Activated naive CD4-positive, alpha-beta T cell (primary cell): ENCODE measurements at regions not wholly inside any gene's neighbourhood (a gene's known extent, or its start where the extent isn't known, plus 50 kb on each side); places are given as distances from the start of the nearest gene placed in this dataset.

ENCODE experiments used
- DNase-seq, 4 experiments: peaks; one replicate each; lab custom pipeline; 2025; lab: John Stamatoyannopoulos, UW

DNA sequence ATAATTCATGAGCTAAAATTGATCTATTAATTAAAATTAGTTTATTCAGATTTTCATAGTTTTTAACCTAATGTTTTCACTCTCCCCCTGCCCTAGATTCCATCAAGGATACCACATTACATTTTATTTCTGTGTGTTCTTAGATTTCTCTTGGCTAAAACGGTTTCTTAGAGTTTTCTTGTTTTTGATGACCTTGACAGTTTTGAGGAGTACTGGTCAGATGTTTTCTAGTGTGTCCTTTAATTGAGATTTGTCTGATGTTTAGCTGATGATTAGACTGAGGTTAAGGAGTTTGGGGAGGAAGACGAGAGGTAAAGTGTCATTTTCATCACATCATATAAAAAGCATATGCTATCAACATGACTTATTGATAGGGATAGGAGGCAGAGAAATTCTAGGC is 475.9 kb downstream of the SQOR start:
- no peak for DNase-seq

DNA sequence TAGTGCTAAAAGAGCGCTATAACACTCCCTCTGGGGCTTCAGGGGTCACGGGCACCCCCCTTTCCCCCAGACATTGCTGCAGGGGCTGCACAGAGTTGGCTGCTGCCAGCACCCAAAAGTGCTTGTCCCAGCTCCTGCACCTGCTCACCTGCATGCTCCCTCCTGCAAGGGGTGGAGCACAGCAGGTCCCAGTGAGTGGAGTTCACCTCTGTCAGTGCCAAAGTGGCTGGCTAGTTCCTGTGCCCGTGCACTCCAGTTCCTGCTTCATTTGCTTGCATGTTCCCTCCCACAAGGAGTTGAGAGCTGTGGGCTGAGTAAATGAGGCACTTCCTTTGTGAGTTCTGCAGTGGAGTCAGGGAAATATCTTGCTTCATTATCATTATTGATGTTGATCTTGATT is 476.9 kb downstream of the SQOR start:
- DNase-seq: no peak

DNA sequence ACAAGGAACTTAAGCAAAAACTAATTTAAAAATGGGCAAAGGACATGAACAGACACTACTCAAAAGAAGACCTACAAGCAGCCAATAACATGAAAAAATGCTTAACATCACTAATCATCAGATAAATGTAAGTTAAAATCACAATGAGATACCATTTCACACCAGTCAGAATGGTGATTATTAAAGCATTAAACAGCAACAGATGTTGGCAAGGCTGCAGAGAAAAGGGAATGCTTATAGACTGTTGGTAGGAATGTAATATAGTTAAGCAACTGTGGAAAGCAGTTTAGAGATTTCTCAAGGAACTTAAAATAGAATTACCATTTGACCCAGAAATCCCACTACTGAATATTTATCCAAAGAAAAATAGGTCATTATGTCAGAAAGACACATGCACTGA is 482.2 kb downstream of the SQOR start:
- DNase-seq: no peak

DNA sequence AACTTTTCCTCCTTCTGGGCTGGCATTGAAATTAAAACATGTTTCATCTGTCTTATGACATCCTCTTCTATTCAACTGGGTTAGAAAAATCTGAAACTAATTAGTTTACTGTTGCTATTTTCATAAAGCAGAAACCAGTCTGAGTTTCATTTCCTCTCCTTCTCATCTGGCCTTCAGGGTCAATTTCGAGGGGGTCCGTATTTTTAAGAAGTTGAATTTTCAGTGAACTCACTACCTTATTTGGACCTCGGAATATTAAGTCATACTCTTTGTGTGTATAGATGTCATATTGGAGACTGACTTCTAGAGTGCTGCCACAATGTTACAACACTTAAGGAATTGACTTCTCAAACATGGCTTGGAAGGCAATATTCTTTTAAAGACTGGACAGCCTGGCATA is 485.9 kb downstream of the SQOR start:
- DNase-seq: no peak

DNA sequence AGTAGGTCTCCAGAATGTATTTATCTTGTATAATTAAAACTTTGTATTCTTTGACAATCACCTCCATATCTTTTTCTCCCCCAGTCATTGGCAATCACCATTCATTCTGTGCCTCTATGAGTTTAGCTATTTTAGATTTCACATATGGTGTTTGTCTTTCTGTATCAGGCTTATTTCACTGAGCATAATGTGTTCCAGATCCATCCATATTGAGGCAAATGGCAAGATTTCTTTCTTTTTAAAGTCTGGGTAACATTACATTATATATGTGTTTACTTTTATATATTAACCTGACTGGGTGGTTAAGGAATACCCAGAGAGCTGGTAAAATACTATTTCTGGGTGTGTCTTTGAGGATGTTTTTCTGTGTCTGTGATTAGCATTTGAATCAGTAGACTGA is 486.6 kb downstream of the SQOR start:
- no peak for DNase-seq

DNA sequence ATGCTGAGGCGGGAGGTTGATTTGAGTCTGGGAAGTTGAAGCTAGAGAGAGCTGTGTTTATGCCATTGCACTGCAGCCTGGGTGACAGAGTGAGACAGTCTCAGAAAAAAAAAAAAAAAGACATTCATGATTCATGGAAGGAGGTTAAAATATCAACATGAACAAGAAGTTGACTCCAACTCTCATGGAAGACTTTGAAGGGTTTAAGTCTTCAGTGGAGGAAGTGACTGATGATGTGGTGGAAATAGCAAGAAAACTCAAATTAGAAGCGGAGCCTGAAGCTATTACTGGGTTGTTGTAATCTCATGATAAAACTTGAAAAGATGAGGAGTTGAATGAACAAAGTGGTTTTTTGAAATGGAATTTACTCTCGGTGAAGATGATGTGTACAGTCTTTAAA is 491.8 kb downstream of the SQOR start:
- DNase-seq: no peak

DNA sequence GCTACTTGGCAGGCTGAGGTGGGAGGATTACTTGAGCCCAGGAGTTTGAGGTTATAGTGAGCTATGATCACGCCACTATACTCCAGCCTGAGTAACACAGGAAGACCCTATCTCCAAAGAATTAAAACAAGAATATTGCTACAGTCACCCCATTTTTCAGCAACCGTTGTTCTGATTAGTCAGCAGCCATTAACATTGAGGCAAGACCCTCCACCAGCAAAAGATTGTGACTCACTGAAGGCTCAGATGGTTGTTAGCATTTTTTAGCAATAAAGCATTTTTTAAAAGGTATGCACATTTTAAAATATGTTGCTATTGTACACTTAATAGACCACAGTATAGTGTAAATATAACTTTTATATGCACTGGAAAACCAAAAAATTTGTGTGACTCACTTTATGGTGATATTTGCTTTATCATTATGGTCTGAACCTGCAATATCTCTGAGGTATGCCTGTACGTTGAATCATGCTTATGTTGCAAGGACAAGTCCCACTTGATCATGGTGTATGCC is 492.6 kb downstream of the SQOR start:
- no peak for DNase-seq

DNA sequence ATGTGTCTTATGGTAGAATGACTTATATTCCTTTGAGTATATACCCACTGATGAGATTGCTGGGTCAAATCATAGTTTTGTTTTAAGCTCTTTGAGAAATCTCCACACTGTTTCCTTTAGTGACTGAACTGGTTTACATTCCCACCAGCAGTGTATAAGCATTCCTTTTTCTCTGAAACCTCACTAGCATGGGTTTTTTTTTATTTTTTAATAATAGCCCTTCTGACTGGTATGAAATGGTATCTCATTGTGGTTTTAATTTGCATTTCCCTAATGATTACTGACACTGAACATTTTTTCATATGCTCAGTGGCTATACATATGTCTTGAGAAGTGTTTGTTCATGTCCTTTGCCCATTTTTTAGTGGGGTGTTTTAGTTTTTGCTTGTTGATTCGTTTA is 494.3 kb downstream of the SQOR start:
- DNase-seq: no peak

DNA sequence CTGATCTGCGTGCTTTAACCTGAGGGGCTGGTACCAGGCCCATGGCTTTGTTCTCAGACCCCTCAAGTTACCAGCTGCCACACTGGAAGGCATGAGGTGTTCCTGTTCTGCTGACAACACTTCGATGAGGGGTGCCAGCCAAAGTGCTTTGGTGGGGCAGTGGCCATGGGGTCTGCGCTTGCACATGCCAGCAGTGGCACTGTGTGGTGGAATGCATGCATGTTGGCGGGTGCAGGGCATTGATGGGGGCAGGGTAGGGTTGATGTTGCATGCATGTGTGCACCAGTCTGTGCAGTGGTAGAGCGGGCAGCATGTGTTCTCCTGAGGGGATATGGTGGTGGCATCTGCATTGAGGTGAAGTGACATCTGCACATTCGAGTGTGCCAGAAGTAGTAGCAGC is 497.0 kb downstream of the SQOR start:
- no peak for DNase-seq

DNA sequence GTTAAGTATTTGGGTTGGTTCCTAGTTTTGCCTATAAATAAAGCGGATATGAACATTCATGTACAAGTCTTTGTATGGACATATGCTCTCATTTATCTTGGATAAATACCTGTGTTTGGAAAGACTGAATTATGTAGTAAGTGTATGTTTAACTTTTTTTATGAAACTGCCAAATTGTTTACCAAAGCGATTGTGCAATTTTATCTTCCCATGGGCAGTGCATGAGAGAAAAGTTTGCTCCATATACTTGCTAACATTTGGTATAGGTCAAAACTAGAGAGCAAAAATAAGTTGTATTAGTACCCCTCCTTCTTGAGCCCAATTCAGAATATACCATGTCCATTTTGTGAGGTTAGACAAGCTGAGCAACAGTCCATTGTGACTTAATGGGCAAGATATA is 502.6 kb downstream of the SQOR start:
- DNase-seq: no peak

DNA sequence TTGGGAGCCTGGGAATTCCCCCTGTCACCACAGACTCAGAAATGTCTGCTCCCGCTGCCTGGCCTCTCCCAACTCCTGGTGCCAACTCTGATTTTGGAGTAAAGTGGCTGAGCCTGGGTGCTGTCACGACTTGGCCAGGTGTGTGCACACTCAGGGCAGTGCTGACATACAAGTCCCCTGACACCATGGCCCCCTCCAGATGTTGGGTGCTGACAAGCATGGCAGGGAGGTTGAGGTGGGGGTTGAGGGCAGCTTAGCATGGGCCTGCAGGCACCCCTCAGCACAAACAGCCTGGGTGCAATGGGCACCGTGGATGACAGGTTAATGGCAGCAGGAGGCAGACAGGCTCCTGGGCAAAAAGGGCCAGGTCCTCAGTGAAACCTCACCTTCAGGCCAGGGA is 511.2 kb downstream of the SQOR start:
- DNase-seq: no peak

DNA sequence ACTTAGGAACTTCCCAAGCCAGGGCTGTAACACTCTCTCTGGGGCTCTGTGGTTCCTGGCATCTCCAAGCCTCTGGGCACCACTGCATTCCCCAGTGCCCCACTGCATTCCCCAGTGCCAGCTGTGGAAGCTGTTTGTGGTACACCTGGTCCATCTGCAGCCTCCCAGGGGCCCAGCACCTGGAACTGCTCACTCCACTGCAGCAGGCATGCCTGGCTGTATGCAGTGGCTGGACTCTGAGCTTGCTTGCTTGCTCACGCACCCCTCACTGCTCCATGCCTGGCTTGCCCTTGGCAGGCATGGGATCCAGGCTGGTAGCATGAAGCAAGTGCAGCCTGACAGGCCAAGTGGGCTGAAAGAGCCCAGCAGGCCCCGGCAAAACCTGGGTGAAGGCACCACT is 512.1 kb downstream of the SQOR start:
- DNase-seq: no peak

DNA sequence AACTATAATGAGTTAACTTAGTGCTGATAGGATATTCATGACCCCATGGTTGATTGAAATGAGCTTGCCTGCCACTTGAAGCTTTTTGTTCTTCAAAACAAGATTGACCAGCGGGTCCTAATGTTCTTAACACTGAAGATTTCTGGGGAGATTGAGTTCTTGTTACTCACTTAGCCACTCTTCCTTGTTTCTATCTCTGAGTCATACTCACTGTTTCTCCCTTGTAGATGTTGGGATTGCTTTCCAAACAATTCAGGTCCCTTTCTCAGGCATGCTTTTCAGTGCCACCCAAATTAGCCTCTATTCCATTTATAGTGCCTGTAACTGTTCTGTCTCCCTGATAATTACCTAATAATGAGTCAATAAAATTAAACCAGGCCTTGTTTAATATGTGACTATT is 517.0 kb downstream of the SQOR start:
- no peak for DNase-seq

DNA sequence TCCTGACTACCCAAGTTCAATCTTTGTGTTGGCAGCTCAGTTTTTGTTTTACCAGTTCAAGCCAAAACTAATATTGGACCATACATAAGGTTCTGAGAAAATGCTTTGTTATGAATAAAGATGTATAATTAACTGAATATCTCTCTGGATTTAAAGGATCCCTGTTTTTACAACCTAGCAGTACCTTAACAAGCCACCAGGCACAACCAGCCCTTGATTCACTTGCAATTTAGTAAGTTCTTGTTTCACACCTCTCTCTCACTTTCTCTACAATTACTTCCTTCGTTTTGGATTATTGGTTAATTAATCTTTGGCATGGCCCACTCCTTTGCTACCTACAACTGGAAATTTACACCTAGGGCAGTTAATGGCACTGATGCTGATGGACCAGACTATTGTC is 531.9 kb downstream of the SQOR start:
- DNase-seq: no peak

DNA sequence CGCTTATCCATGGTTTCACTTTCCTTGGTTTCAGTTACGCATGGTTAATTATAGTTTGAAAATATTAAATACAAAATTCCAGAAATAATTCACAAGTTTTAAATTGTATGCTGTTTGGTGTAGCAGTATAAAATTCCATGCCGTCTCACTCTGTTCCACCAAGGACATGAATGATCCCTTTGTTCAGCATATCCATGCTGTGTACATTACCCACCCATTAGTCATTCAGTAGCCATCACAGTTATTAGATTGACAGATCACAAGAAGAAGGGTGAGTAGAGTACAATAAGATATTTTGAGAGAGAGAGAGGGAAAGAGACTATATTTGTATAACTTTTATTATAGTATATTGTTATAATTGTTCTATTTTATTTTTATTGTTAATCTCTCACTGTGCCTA is 535.5 kb downstream of the SQOR start:
- no peak for DNase-seq

DNA sequence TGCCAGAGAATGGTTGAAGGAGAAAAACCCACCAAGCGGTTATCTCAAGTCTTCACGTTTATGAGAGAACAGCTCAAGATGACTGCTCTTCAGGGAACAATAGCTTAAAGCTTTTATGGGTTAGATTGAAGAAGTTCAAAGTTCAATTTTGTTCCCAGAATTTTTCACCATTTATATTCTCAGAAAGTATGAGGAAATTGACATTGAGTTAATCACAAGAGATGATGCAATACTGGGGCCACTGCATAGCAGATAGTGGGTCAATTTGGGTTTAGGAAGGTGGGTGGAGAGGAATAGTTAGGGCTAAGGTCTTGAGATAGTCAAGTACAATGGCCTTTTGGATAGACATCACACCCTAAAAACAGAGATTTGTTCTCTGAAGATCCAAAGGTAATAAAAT is 539.3 kb downstream of the SQOR start:
- DNase-seq: no peak

DNA sequence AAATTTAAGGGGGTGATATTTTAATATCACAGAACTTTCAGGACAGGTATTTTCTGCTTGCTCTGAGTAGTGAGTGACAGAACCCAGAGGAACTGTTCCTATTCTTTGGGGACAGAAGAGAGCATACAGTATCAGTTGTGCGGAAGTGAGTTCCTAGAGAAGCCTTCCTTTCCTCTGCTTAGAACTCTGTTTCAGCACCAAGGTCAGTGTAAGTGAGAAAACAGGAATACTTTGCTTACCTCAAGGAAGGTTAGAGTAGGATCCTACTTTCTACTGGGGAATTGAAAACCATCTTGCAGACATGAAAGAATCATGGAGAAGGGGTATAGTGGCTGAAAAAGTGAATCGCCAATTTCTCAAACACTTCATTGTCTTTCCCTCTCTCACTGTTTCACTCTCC is 542.4 kb downstream of the SQOR start:
- no peak for DNase-seq

DNA sequence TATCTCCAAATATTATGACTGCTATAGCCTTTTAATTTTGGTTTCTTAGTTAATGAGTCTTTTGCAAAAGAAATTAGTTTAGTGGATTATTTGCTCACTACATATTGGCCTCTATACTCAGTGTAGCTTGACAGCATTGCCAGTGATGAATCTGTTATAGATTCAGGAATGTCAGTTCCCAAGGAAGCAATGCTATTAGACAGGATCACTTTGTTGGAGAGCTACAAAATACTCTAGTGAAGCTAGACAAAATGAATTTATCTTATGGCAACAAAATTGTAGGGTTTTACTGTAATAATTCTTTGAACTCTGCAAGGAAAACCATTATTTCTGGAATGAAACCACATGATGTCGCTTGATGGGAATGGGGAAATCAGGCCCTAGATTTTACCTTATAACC is 543.3 kb downstream of the SQOR start:
- DNase-seq: no peak

DNA sequence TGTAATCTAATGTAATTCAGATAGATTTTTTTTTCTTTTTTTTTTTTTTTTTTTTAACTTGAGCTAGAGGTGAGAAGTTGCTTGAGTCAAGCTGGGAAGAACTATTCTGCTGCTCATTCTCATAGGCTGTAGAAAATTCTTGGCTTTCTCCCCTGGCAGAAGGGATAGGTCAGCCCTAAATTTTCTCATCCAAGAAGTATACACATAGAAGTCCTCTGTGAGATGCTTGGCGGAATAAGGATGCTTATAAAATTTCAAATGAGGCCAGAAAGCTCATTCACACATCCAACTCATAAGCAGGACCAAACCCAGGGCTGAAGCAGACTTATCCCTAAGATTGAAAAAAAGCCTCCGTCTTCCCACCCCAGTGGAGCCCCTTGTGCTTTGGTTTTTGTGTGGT is 572.5 kb downstream of the SQOR start:
- DNase-seq: no peak

DNA sequence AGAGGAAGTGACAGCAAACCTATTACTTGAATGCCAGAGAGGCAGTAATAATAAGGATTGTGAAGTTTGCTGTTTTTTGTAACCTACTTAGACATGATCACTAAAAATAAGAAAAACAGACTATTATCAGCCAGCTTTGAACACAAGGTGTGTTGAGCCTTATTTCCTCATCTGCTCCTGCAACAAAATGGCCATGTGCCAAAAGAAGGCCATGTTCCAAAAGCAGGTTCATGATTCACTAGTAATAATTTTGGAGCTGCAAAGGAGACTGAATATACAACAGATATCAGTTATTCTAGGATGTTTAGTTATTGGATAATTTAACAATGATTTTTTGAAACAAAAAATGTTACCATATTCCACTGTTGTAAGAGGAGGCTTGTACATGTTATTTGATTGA is 578.7 kb downstream of the SQOR start:
- DNase-seq: no peak

DNA sequence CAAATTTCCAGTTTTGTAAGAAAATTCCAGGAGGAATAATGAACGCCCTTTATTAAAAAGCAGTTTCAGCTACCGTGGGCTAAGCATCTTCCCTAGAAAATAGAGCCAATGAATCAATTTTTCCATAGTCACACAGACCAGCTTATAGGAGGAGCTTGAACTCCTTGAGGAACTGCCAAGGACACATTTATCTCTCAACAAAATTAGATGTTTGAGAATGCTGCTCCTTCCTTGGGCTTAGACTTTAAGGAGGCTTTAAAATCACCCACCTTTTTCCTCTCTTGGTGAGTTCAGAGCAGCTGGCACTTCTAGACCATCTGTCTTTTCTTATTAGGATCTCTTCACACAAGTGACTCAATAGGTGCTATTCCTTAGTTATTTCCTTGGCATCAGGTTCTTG is 588.0 kb downstream of the SQOR start:
- no peak for DNase-seq

DNA sequence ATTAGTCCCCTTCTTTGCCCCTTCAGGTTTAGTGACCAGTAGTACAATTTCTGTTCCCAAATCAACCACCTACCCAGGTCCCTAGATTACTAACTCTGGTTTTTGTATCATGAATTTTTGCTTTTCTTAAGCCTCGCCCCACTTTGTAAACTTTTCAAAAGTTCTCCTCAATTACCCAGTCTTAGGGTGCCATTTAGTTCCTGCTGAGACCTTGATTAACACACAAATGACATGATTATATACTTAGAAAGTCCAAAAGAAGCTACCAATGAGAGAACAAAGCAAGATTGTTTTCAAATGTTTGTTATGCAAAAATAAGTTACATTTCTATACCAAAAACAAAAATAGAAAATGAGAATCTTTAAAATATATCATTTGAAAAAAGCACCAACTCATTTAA is 594.4 kb downstream of the SQOR start:
- DNase-seq: no peak

DNA sequence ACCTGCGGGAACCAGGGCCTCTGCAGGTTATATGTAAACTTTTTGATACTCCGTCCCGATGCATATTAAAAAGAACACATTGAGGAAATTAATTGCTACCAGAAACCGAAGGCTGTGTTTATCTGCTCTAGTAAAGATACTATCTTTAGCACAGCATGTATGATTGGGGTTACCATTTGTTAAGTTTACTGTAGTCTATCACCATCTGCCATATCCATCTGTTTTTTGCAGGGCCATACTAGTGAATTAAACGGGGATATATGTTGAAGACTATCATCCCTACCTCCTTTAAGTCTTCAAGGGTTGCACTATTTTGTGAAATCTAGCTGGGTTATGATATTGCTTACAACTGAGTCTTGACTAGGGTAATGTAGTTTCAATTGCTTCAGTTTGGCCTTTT is 597.0 kb downstream of the SQOR start:
- no peak for DNase-seq

DNA sequence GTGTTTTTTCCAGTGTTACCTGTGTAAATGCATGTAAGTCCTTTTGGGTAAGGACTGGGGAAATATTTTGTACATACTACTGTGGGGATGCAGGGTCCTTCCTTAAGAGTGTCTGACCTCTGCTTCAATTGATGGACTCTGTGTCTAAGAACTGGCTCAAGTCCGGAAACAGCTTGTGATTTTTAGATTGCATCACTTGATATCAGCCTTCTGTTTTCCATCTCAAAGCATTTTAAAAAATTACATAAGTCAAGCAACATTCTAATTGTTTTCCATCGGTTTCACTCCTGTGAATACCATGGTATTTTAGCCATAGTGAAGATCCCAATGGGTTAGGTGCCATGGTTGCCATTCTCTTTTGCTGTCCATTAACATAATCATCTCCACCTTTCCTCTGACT is 597.6 kb downstream of the SQOR start:
- DNase-seq: no peak

DNA sequence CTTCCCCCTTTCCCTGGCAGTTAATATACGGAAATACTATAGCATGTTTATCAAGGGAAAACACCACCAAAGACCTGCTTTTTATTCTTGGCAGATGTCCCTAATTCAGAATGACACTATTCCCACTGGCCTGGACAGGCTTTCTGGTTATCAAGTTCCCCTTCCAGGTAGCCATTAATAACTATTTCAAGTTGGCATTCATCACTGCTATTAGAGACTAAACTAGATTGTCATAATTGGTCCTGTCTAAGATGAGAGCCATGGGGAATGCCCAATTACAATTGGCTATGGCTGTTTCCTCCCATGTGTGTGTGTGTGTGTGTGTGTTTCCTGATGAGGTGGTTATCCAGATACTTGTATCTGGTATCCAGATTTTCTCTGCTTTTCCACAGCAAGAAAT is 608.1 kb downstream of the SQOR start:
- DNase-seq: no peak
